ENCODE measurements at regions not wholly inside any gene's neighbourhood (a gene's known extent, or its start where the extent isn't known, plus 50 kb on each side); places are given as distances from the start of the nearest gene placed in this dataset.

GRCh38 chr5:167730656-167731055, 560.8 kb upstream of the WWC1 start (continued):
- TF ChIP-seq DZIP1 (CRISPR knock-in tag; IDR thresholded peaks at IDR 0.05) (no peak), GATAD1 (CRISPR knock-in tag; IDR thresholded peaks at IDR 0.05) (no peak), ATF7-NPFF (CRISPR knock-in tag; IDR thresholded peaks at IDR 0.05; ENCODE audit: low read depth) (no peak), ZNF350 (CRISPR knock-in tag; IDR thresholded peaks at IDR 0.05; ENCODE audit: borderline replicate concordance, low read depth) (no peak), POGZ (CRISPR knock-in tag; IDR thresholded peaks at IDR 0.05) (no peak), NCOA1 (CRISPR knock-in tag; IDR thresholded peaks at IDR 0.05) (no peak), ZNF367 (CRISPR knock-in tag; IDR thresholded peaks at IDR 0.05; ENCODE audit: borderline replicate concordance) (no peak), STAT5B (CRISPR knock-in tag; IDR thresholded peaks at IDR 0.05) (no peak)

- DNase-seq (ENCODE audit: low spot score) (no peak), FAIRE-seq (no peak), ATAC-seq (no peak)
- no TSS peak for BruUV-seq (replicated peaks)
- Histone ChIP-seq H3K27me3 (ENCODE audit: control insufficient read depth in 1 of 2, insufficient read depth in 2 of 2, low read length in 2 of 2) (no peaks in the 10 kb centered on the region), H3K4me2 (ENCODE audit: low read depth, low read length) (no peak overlapping the region), H2AFZ (ENCODE audit: low read length) (no peak overlapping the region), H4K20me1 (ENCODE audit: insufficient read depth, low read length) (no peaks in the 10 kb centered on the region), H3K4me3 (replicated peaks in 1 of 3; ENCODE audit: insufficient read depth in 1 of 3, low read depth in 2 of 3, low read length in 3 of 3) (no peak overlapping the region), H3K36me3 (replicated peaks in 1 of 2; ENCODE audit: control insufficient read depth in 1 of 2, insufficient read depth in 2 of 2, low read length in 2 of 2) (no peaks in the 10 kb centered on the region), H3K79me2 (ENCODE audit: insufficient read depth, low read length) (no peaks in the 10 kb centered on the region), H3K9me3 (ENCODE audit: low read length) (no peaks in the 10 kb centered on the region), H3K27ac (ENCODE audit: extremely low read length, insufficient read depth, low read length) (no peak overlapping the region), H3K4me1 (ENCODE audit: insufficient read depth, low read length) (no peaks in the 10 kb centered on the region), H3K9ac (ENCODE audit: insufficient read depth, low read depth, low read length) (no peak overlapping the region)
- ChIA-PET POLR2A (no interaction called here), CTCF (ENCODE audit: low intra/inter-chr PET ratio, low total read pairs) (no interaction called here)
- in situ Hi-C loops (cut with HindIII; ENCODE audit: extremely low pct_ligation_motif_present, low pct_unique_long_range_greater_than_20kb) = no loop called here
- TF ChIP-seq ZNF709 (CRISPR knock-in tag; IDR thresholded peaks at IDR 0.05) (no peak), AKAP8 (CRISPR knock-in tag; IDR thresholded peaks at IDR 0.05) (no peak), RAD21 (CRISPR knock-in tag; IDR thresholded peaks at IDR 0.05) (no peak), PCBP2 (optimal IDR thresholded peaks at IDR 0.05; ENCODE audit: low read depth, low read length, poor library complexity, severe bottlenecking) (no peak), ZNF430 (CRISPR knock-in tag; IDR thresholded peaks at IDR 0.05) (no peak), FOXA3 (CRISPR knock-in tag; IDR thresholded peaks at IDR 0.05) (no peak), NR0B2 (CRISPR knock-in tag; IDR thresholded peaks at IDR 0.05) (no peak), ZNF766 (CRISPR knock-in tag; IDR thresholded peaks at IDR 0.05; ENCODE audit: borderline replicate concordance) (no peak)
- 3% methylated on average over 1 of the region's 1 CpG for WGBS (ENCODE audit: low lambda C conversion rate)
- intact Hi-C loops (cut with micrococcal nuclease; ENCODE audit: unreplicated experiment) = no loop called here
Observed at GRCh38 chr5:167731951-167732350, 559.5 kb upstream of the WWC1 start.
